DMS53 treated with DMSO at 0.1 percent for 48 hours (cell line): ENCODE measurements at regions not wholly inside any gene's neighbourhood (a gene's known extent, or its start where the extent isn't known, plus 50 kb on each side); places are given as distances from the start of the nearest gene placed in this dataset.
A peak's percentile ranks its signal among the peaks of the same experiment; 100 is the strongest.

Experiments used
- DNase-seq: peaks from one replicate; lab custom pipeline; 2025; ENCODE audit not compliant: unreplicated experiment; lab: John Stamatoyannopoulos, UW

GRCh38 chr2:205902041-205902899 is 183.7 kb downstream of the INO80D start:
- peak; percentile 92 for DNase-seq

GRCh38 chr2:205901491-205901890 is 184.5 kb downstream of the INO80D start:
- no peak for DNase-seq

GRCh38 chr2:205898744-205899143 is 187.2 kb downstream of the INO80D start:
- DNase-seq, result no peak

- no peak for DNase-seq
Measured at GRCh38 chr2:205895981-205896655, 189.9 kb downstream of the INO80D start.

GRCh38 chr2:205892665-205893259 is 193.2 kb downstream of the INO80D start:
- DNase-seq, result no peak

GRCh38 chr2:205892251-205892655 is 193.7 kb downstream of the INO80D start:
- no peak for DNase-seq

- peak; percentile 10 for DNase-seq
Measured at GRCh38 chr2:205889114-205889513, 196.9 kb downstream of the INO80D start.

GRCh38 chr2:205887637-205888036 is 198.3 kb downstream of the INO80D start:
- no peak for DNase-seq

GRCh38 chr2:205885492-205886099 is 200.4 kb downstream of the INO80D start:
- no peak for DNase-seq

GRCh38 chr2:205883965-205884364 is 201.7 kb downstream of the NRP2 start:
- peak; percentile 64 for DNase-seq

GRCh38 chr2:205882806-205883425 is 200.6 kb downstream of the NRP2 start:
- no peak for DNase-seq

GRCh38 chr2:205880048-205880447 is 197.7 kb downstream of the NRP2 start:
- no peak for DNase-seq

GRCh38 chr2:205878999-205879762 is 196.9 kb downstream of the NRP2 start:
- peak; percentile 23 for DNase-seq

- DNase-seq, result no peak
Measured at GRCh38 chr2:205877496-205877895, 195.2 kb downstream of the NRP2 start.

GRCh38 chr2:205876127-205876526 is 193.8 kb downstream of the NRP2 start:
- DNase-seq, result no peak

- no peak for DNase-seq
Measured at GRCh38 chr2:205872716-205873115, 190.4 kb downstream of the NRP2 start.

- DNase-seq, result no peak
Measured at GRCh38 chr2:205869439-205869838, 187.1 kb downstream of the NRP2 start.

GRCh38 chr2:205868773-205869333 is 186.6 kb downstream of the NRP2 start:
- no peak for DNase-seq

- no peak for DNase-seq
Measured at GRCh38 chr2:205868053-205868452, 185.8 kb downstream of the NRP2 start.

- DNase-seq, result no peak
Measured at GRCh38 chr2:205867371-205867770, 185.1 kb downstream of the NRP2 start.
